H1 (cell line): ENCODE measurements at regions not wholly inside any gene's neighbourhood (a gene's known extent, or its start where the extent isn't known, plus 50 kb on each side); places are given as distances from the start of the nearest gene placed in this dataset.

Source experiments
- CTCF ChIA-PET: fragments of 300-600 bp; sonication (Branson Sonifier 250); formaldehyde crosslinking; loops from one replicate; lab custom pipeline; 2021; ENCODE audit not compliant: partially characterized antibody; lab: Charles Lee
- POLR2A ChIA-PET: fragments of 300-600 bp; sonication (Branson Sonifier 250); formaldehyde crosslinking; loops from one replicate; lab custom pipeline; 2021; ENCODE audit warnings: inconsistent platforms; ENCODE audit not compliant: partially characterized antibody; lab: Charles Lee
- DNase-seq, 2 experiments: peaks; one replicate each; pipeline versions ENCODE4 v3.0.0 to v3.0.0-alpha.2; 2010 to 2022; ENCODE audit warnings: low spot score in 2 of 2, low read depth in 1 of 2, mixed read lengths in 1 of 2
- FAIRE-seq: peaks from 2 replicates; lab custom pipeline; 2011; peaks lifted over from hg19 to GRCh38; lab: Jason Lieb, UNC
- H2AFZ ChIP-seq: 2 replicates; pipeline ENCODE4 v1.8.1; 2012; ENCODE audit warnings: low read length, inconsistent platforms
- H2AK5ac ChIP-seq: 2 replicates; pipeline ENCODE4 v1.6.1; 2013; ENCODE audit warnings: low read depth, low read length
- H2BK120ac ChIP-seq: replicated peaks from 2 replicates; pipeline ENCODE3; 2013; ENCODE audit warnings: low read depth, low read length, inconsistent platforms
- H2BK12ac ChIP-seq: 2 replicates; pipeline ENCODE4 v1.6.1; 2013; ENCODE audit warnings: low read depth, low read length
- H2BK15ac ChIP-seq: 2 replicates; pipeline ENCODE4 v1.6.1; 2013; ENCODE audit warnings: low read length
- H2BK20ac ChIP-seq: 2 replicates; pipeline ENCODE4 v1.6.1; 2013; ENCODE audit warnings: low read length
- H2BK5ac ChIP-seq: 2 replicates; pipeline ENCODE4 v1.6.1; 2013; ENCODE audit warnings: low read depth, low read length
- H3K14ac ChIP-seq: 2 replicates; pipeline ENCODE4 v1.6.1; 2013; ENCODE audit warnings: inconsistent platforms; ENCODE audit not compliant: insufficient read length
- H3K18ac ChIP-seq: 2 replicates; pipeline ENCODE4 v1.6.1; 2013; ENCODE audit warnings: low read length; ENCODE audit errors: extremely low read depth
- H3K23ac ChIP-seq: 2 replicates; pipeline ENCODE4 v1.6.1; 2013; ENCODE audit warnings: inconsistent platforms; ENCODE audit not compliant: insufficient read length
- H3K23me2 ChIP-seq: 2 replicates; pipeline ENCODE4 v1.6.1; 2013; ENCODE audit warnings: low read depth, low read length
- H3K27ac ChIP-seq: 2 replicates; pipeline ENCODE4 v1.6.1; 2011; ENCODE audit warnings: low read depth, low read length, inconsistent platforms
- H3K27me3 ChIP-seq, 4 experiments: replicated peaks in 1 of 4; 1 replicate in 1 of 4; 2 replicates in 3 of 4; pipeline versions ENCODE4 v1.6.1 to v1.8.1; 2011 to 2013; ENCODE audit warnings: low read length in 3 of 4, mild to moderate bottlenecking in 3 of 4, inconsistent platforms in 2 of 4, mixed read lengths in 2 of 4, moderate library complexity in 1 of 4; ENCODE audit not compliant: control insufficient read depth in 3 of 4, insufficient read depth in 3 of 4; ENCODE audit errors: extremely low read depth in 1 of 4
- H3K36me3 ChIP-seq, 4 experiments: 2 replicates each; pipeline versions ENCODE4 v1.6.1 to v1.8.1; 2011 to 2013; ENCODE audit warnings: mild to moderate bottlenecking in 4 of 4, low read length in 3 of 4, moderate library complexity in 2 of 4, control low read depth in 1 of 4, inconsistent platforms in 1 of 4; ENCODE audit not compliant: insufficient read depth in 4 of 4, control insufficient read depth in 2 of 4
- H3K4ac ChIP-seq: replicated peaks from 2 replicates; pipeline ENCODE3; 2013; ENCODE audit warnings: low read length, low read depth, mixed read lengths, inconsistent platforms; ENCODE audit not compliant: insufficient read length
- H3K4me1 ChIP-seq, 4 experiments: replicated peaks in 1 of 4; 1 replicate in 1 of 4; 2 replicates in 3 of 4; pipeline versions ENCODE4 v1.6.1 to v1.8.1; 2011 to 2013; ENCODE audit warnings: low read length in 3 of 4, inconsistent platforms in 2 of 4, mixed read lengths in 1 of 4; ENCODE audit not compliant: insufficient read depth in 4 of 4, control insufficient read depth in 3 of 4
- H3K4me2 ChIP-seq, 2 experiments: 2 replicates each; pipeline versions ENCODE4 v1.6.1 to v1.8.1; 2011 to 2013; ENCODE audit warnings: low read depth in 2 of 2, low read length in 2 of 2, control low read depth in 1 of 2, inconsistent platforms in 1 of 2, mild to moderate bottlenecking in 1 of 2; ENCODE audit not compliant: insufficient read depth in 1 of 2
- H3K4me3 ChIP-seq, 4 experiments: fragments of 200-600, 300-600 bp in 1 of 4; sonication (generic), shearing (Covaris generic), sonication (Bioruptor Twin) in 1 of 4; 2 replicates each; pipeline versions ENCODE4 v1.5.1 to v1.8.1; 2011 to 2016; ENCODE audit warnings: low read length in 4 of 4, low read depth in 3 of 4, control low read depth in 2 of 4, inconsistent platforms in 2 of 4, mild to moderate bottlenecking in 2 of 4, mixed read lengths in 1 of 4, moderate library complexity in 1 of 4; ENCODE audit not compliant: insufficient read depth in 2 of 4; ENCODE audit errors: extremely low read depth in 1 of 4
- H3K56ac ChIP-seq: replicated peaks from 2 replicates; pipeline ENCODE3; 2013; ENCODE audit warnings: low read depth, mild to moderate bottlenecking, mixed read lengths, low read length, inconsistent platforms; ENCODE audit not compliant: insufficient read length
- H3K79me1 ChIP-seq: 2 replicates; pipeline ENCODE4 v1.6.1; 2013; ENCODE audit warnings: low read depth, low read length, control low read depth
- H3K79me2 ChIP-seq, 2 experiments: 2 replicates each; pipeline versions ENCODE4 v1.6.1 to v1.8.1; 2012 to 2013; ENCODE audit warnings: low read length in 2 of 2, mild to moderate bottlenecking in 2 of 2, inconsistent platforms in 1 of 2; ENCODE audit not compliant: insufficient read depth in 2 of 2, control insufficient read depth in 1 of 2
- H3K9ac ChIP-seq, 4 experiments: replicated peaks in 1 of 4; 1 replicate in 1 of 4; 2 replicates in 3 of 4; pipeline versions ENCODE4 v1.6.1 to v1.8.1; 2011 to 2013; ENCODE audit warnings: low read depth in 3 of 4, low read length in 3 of 4, control low read depth in 2 of 4, mild to moderate bottlenecking in 2 of 4, moderate library complexity in 2 of 4, inconsistent platforms in 1 of 4; ENCODE audit errors: extremely low read depth in 1 of 4
- H3K9me3 ChIP-seq, 2 experiments: 2 replicates each; pipeline versions ENCODE4 v1.6.1 to v1.8.1; 2012 to 2013; ENCODE audit warnings: mild to moderate bottlenecking in 2 of 2, moderate library complexity in 2 of 2, control low read depth in 1 of 2, inconsistent platforms in 1 of 2, low read depth in 1 of 2, low read length in 1 of 2, mixed read lengths in 1 of 2; ENCODE audit not compliant: insufficient read depth in 2 of 2
- H4K20me1 ChIP-seq, 2 experiments: replicated peaks in 1 of 2; 2 replicates each; pipeline versions ENCODE3 to v1.8.1; 2011 to 2013; ENCODE audit warnings: inconsistent platforms in 2 of 2, low read length in 2 of 2, mild to moderate bottlenecking in 1 of 2; ENCODE audit not compliant: insufficient read depth in 2 of 2, control insufficient read depth in 1 of 2
- H4K5ac ChIP-seq: 2 replicates; pipeline ENCODE4 v1.6.1; 2013; ENCODE audit warnings: low read length, low read depth, mixed read lengths, inconsistent platforms; ENCODE audit not compliant: insufficient read length
- H4K8ac ChIP-seq: 2 replicates; pipeline ENCODE4 v1.8.0; 2013; ENCODE audit warnings: mild to moderate bottlenecking, moderate library complexity, low read length, inconsistent platforms; ENCODE audit not compliant: insufficient read depth; ENCODE audit errors: extremely low read depth
- H4K91ac ChIP-seq: replicated peaks from 2 replicates; pipeline ENCODE3; 2013; ENCODE audit warnings: low read length, mixed read lengths, inconsistent platforms; ENCODE audit not compliant: insufficient read length
- ASH2L ChIP-seq: fragments of 200-600, 300-600 bp; sonication (generic); IDR thresholded peaks from one replicate; pipeline ENCODE4 v1.7.1; 2017; ENCODE audit warnings: low read length
- HDAC6 ChIP-seq: IDR thresholded peaks from one replicate; pipeline ENCODE4 v1.7.1; 2012; ENCODE audit warnings: low read depth, mild to moderate bottlenecking, inconsistent platforms, low read length, moderate library complexity
- KDM4A ChIP-seq: IDR thresholded peaks from one replicate; pipeline ENCODE4 v1.7.1; 2012; ENCODE audit warnings: low read depth, mild to moderate bottlenecking, moderate library complexity, low read length, inconsistent platforms; ENCODE audit not compliant: severe bottlenecking
- KDM5A ChIP-seq: fragments of 200-600 bp; IDR thresholded peaks from 2 replicates; pipeline ENCODE4 v1.7.1; 2012; ENCODE audit warnings: mild to moderate bottlenecking, low read length, inconsistent platforms, mixed read lengths
- MAX ChIP-seq: IDR thresholded peaks from 2 replicates; pipeline ENCODE4 v1.6.1; 2012; ENCODE audit warnings: inconsistent platforms
- TAF1 ChIP-seq: IDR thresholded peaks from 2 replicates; pipeline ENCODE4 v1.6.1; 2011; ENCODE audit warnings: mild to moderate bottlenecking, low read depth, low read length
- ZNF274 ChIP-seq: IDR thresholded peaks from 2 replicates; pipeline ENCODE4 v1.7.0; 2012; ENCODE audit warnings: low read length, borderline replicate concordance; ENCODE audit errors: extremely low read depth
- WGBS, 2 experiments: shearing (Covaris generic) in 1 of 2; methylation state at CpG; one replicate each; pipeline versions ENCODE4 v1.1.6 to v1.1.7; 2013 to 2015; ENCODE audit warnings: low lambda C conversion rate in 2 of 2, mixed read lengths in 2 of 2, inconsistent platforms in 1 of 2, low coverage in 1 of 2, missing lambda C conversion rate in 1 of 2; ENCODE audit not compliant: insufficient replicate concordance in 2 of 2, insufficient coverage in 1 of 2, insufficient read length in 1 of 2; ENCODE audit errors: extremely low coverage in 1 of 2, missing lambda C conversion rate in 1 of 2; 5-methylcytosine and 5-hydroxymethylcytosine counted together
- TF ChIP-seq, protein P1 (sequence below): IDR thresholded peaks from 2 replicates; pipeline ENCODE4 v1.6.1; 2012; ENCODE audit warnings: low read length, inconsistent platforms

- Histone ChIP-seq H3K27ac (no peak overlapping the region), H3K79me2 (no peaks in the 10 kb centered on the region), H3K9me3 (no peaks in the 10 kb centered on the region), H2AK5ac (no peak overlapping the region), H4K5ac (no peak overlapping the region), H3K4me3 (no peak overlapping the region), H3K56ac (no peak overlapping the region), H3K9ac (no peak overlapping the region), H2AFZ (no peak overlapping the region), H3K18ac (no peak overlapping the region), H3K27me3 (no peaks in the 10 kb centered on the region), H3K4me1 (no peaks in the 10 kb centered on the region), H3K36me3 (no peaks in the 10 kb centered on the region), H4K8ac (no peak overlapping the region), H3K4ac (no peak overlapping the region), H4K91ac (no peak overlapping the region), H3K4me2 (no peak overlapping the region), H3K23ac (no peak overlapping the region), H2BK120ac (no peak overlapping the region), H2BK15ac (no peak overlapping the region), H2BK5ac (no peak overlapping the region), H3K23me2 (no peaks in the 10 kb centered on the region), H3K79me1 (no peaks in the 10 kb centered on the region), H2BK12ac (no peak overlapping the region), H3K14ac (no peak overlapping the region), H2BK20ac (no peak overlapping the region), H4K20me1 (no peaks in the 10 kb centered on the region)
- TF ChIP-seq ZNF274: no peak
- TF ChIP-seq HDAC6: no peak
- TF ChIP-seq, protein P1, sequence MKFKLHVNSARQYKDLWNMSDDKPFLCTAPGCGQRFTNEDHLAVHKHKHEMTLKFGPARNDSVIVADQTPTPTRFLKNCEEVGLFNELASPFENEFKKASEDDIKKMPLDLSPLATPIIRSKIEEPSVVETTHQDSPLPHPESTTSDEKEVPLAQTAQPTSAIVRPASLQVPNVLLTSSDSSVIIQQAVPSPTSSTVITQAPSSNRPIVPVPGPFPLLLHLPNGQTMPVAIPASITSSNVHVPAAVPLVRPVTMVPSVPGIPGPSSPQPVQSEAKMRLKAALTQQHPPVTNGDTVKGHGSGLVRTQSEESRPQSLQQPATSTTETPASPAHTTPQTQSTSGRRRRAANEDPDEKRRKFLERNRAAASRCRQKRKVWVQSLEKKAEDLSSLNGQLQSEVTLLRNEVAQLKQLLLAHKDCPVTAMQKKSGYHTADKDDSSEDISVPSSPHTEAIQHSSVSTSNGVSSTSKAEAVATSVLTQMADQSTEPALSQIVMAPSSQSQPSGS: no peak
- TF ChIP-seq TAF1: no peak
- no peak for TF ChIP-seq MAX
- no peak for TF ChIP-seq KDM4A
- TF ChIP-seq KDM5A: no peak
- no peak for TF ChIP-seq ASH2L
- DNase-seq (no peak), FAIRE-seq (no peak)
- POLR2A ChIA-PET: no interaction called here
- WGBS, 2 experiments: 78% methylated on average over 9 of the region's 9 CpGs; no CpG with 5 or more reads in 1 of the 2 experiments
- CTCF ChIA-PET: interaction anchor here (0.7 to 2.1 kb wide), 6 partner anchors 11 to 87 kb away, joined by 3 to 21 read pairs (median 4); no protein-coding TSS in a partner anchor
Measured at GRCh38 chr18:8526332-8526731, 82.9 kb upstream of the RAB12 start.
